IMR-90 (cell line): ENCODE measurements at regions not wholly inside any gene's neighbourhood (a gene's known extent, or its start where the extent isn't known, plus 50 kb on each side); places are given as distances from the start of the nearest gene placed in this dataset.

ENCODE experiments used
- CTCF ChIP-seq: conservative IDR thresholded peaks from 2 replicates; pipeline ENCODE4 v1.5.1; 2012; ENCODE audit warnings: mild to moderate bottlenecking, low read depth, low read length, improper control_type of control experiment
- FOS ChIP-seq: fragments of 150-350 bp; IDR thresholded peaks from 2 replicates; pipeline ENCODE4 v1.6.1; 2016; ENCODE audit warnings: low read depth, low read length
- MAZ ChIP-seq: IDR thresholded peaks from 2 replicates; pipeline ENCODE4 v1.6.1; 2012; ENCODE audit warnings: low read depth, mild to moderate bottlenecking, low read length, improper control_type of control experiment, moderate library complexity, borderline replicate concordance
- POLR2A ChIP-seq: IDR thresholded peaks from 2 replicates; pipeline ENCODE4 v1.6.1; 2012; ENCODE audit warnings: mild to moderate bottlenecking, low read depth, low read length
- SMC3 ChIP-seq: fragments of 150-350 bp; IDR thresholded peaks from 2 replicates; pipeline ENCODE4 v1.6.1; 2016; ENCODE audit warnings: low read depth, mild to moderate bottlenecking, antibody characterized with exemption, low read length, moderate library complexity

GRCh38 chr21:33977017-33977720, 61.6 kb upstream of the ATP5PO start:
- TF ChIP-seq POLR2A, result no peak
- TF ChIP-seq FOS, result no peak
- no peak for TF ChIP-seq CTCF
- TF ChIP-seq SMC3, result no peak
- TF ChIP-seq MAZ, result no peak
